GM12891 (cell line): ENCODE measurements at regions not wholly inside any gene's neighbourhood (a gene's known extent, or its start where the extent isn't known, plus 50 kb on each side); places are given as distances from the start of the nearest gene placed in this dataset.

ENCODE experiments used
- PAX5 ChIP-seq: IDR thresholded peaks from 2 replicates; pipeline ENCODE4 v1.6.1; 2011; ENCODE audit warnings: low read length, moderate library complexity, mild to moderate bottlenecking; ENCODE audit not compliant: insufficient read depth, severe bottlenecking
- POLR2A ChIP-seq: IDR thresholded peaks from 2 replicates; pipeline ENCODE4 v1.6.1; 2011; ENCODE audit warnings: low read depth, low read length, control low read depth
- POLR2AphosphoS5 ChIP-seq: IDR thresholded peaks from 2 replicates; pipeline ENCODE4 v1.6.1; 2011; ENCODE audit warnings: low read depth, low read length, control low read depth
- POU2F2 ChIP-seq: IDR thresholded peaks from 2 replicates; pipeline ENCODE4 v1.6.1; 2011; ENCODE audit warnings: low read depth, mild to moderate bottlenecking, control low read depth, low read length, moderate library complexity
- SPI1 ChIP-seq: IDR thresholded peaks from 2 replicates; pipeline ENCODE4 v1.6.1; 2011; ENCODE audit warnings: low read depth, low read length, control low read depth
- TAF1 ChIP-seq: IDR thresholded peaks from 2 replicates; pipeline ENCODE4 v1.6.1; 2011; ENCODE audit warnings: low read depth, low read length, control low read depth

- no peak for TF ChIP-seq POU2F2
- TF ChIP-seq POLR2A: no peak
- no peak for TF ChIP-seq SPI1
- TF ChIP-seq POLR2AphosphoS5: no peak
- TF ChIP-seq TAF1: no peak
- no peak for TF ChIP-seq PAX5
These were observed 373.5 kb upstream of the CHST9 start for GRCh38 chr18:27558388-27559155.
